Endothelial cell of umbilical vein (primary cell): ENCODE measurements at regions not wholly inside any gene's neighbourhood (a gene's known extent, or its start where the extent isn't known, plus 50 kb on each side); places are given as distances from the start of the nearest gene placed in this dataset.

Experiments used
- BruUV-seq: library from RNA; stranded (reverse); fragments of 400-500 nt; replicated peaks from 2 replicates; lab custom pipeline; 2021; lab: Mats Ljungman, UMichigan
- CTCF ChIA-PET: fragments of 300-600, 350-600 bp; sonication (Branson Sonifier 250); formaldehyde crosslinking; loops from one replicate; lab custom pipeline; 2021; ENCODE audit warnings: antibody characterized with exemption, inconsistent platforms; lab: Charles Lee
- POLR2A ChIA-PET: fragments of 300-600, 350-600 bp; sonication (Branson Sonifier 250); formaldehyde crosslinking; loops from one replicate; lab custom pipeline; 2021; ENCODE audit warnings: antibody characterized with exemption, inconsistent platforms; lab: Charles Lee
- DNase-seq: peaks from one replicate; pipeline ENCODE4 v3.0.0-alpha.2; 2011; ENCODE audit warnings: low read depth, low spot score
- FAIRE-seq: peaks from 2 replicates; lab custom pipeline; 2011; peaks lifted over from hg19 to GRCh38; lab: Jason Lieb, UNC
- H2AFZ ChIP-seq: 2 replicates; pipeline ENCODE4 v1.6.0; 2012; ENCODE audit warnings: low read depth, low read length, control low read depth, inconsistent platforms
- H3K27ac ChIP-seq: 2 replicates; pipeline ENCODE4 v1.5.1; 2011; ENCODE audit warnings: low read depth, mild to moderate bottlenecking, control low read depth, low read length, moderate library complexity; ENCODE audit not compliant: insufficient read depth
- H3K27me3 ChIP-seq, 2 experiments: 2 replicates each; pipeline versions ENCODE4 v1.6.0 to v1.6.1; 2011; ENCODE audit warnings: low read length in 2 of 2, mixed read lengths in 1 of 2; ENCODE audit not compliant: control insufficient read depth in 2 of 2, insufficient read depth in 2 of 2
- H3K36me3 ChIP-seq, 2 experiments: 2 replicates in 1 of 2; 3 replicates in 1 of 2; pipeline ENCODE4 v1.5.1; 2011; ENCODE audit warnings: low read length in 2 of 2, mild to moderate bottlenecking in 1 of 2, moderate library complexity in 1 of 2; ENCODE audit not compliant: control insufficient read depth in 2 of 2, insufficient read depth in 2 of 2; ENCODE audit errors: extremely low read depth in 1 of 2
- H3K4me1 ChIP-seq: 3 replicates; pipeline ENCODE4 v1.5.1; 2011; ENCODE audit warnings: mild to moderate bottlenecking, low read length; ENCODE audit not compliant: control insufficient read depth, insufficient read depth; ENCODE audit errors: extremely low read depth
- H3K4me2 ChIP-seq: 2 replicates; pipeline ENCODE4 v1.6.1; 2011; ENCODE audit warnings: low read length, control low read depth, mixed read lengths; ENCODE audit not compliant: insufficient read depth
- H3K4me3 ChIP-seq, 3 experiments: fragments of 200-600 bp in 1 of 3; sonication (generic), shearing (Covaris generic) in 1 of 3; replicated peaks in 1 of 3; 2 replicates each; pipeline ENCODE4 v1.5.1; 2011 to 2016; ENCODE audit warnings: control low read depth in 3 of 3, low read length in 3 of 3, mild to moderate bottlenecking in 2 of 3, inconsistent platforms in 1 of 3, low read depth in 1 of 3, moderate library complexity in 1 of 3; ENCODE audit not compliant: insufficient read depth in 1 of 3
- H3K79me2 ChIP-seq: 2 replicates; pipeline ENCODE4 v1.6.0; 2012; ENCODE audit warnings: low read length, inconsistent platforms; ENCODE audit not compliant: control insufficient read depth, insufficient read depth
- H3K9ac ChIP-seq: replicated peaks from 2 replicates; pipeline ENCODE3; 2011; ENCODE audit warnings: low read length, control low read depth; ENCODE audit not compliant: insufficient read depth; ENCODE audit errors: extremely low read depth
- H3K9me1 ChIP-seq: replicated peaks from 3 replicates; pipeline ENCODE4 v1.6.0; 2011; ENCODE audit warnings: mild to moderate bottlenecking, low read length; ENCODE audit not compliant: control insufficient read depth, insufficient read depth; ENCODE audit errors: extremely low read depth
- H3K9me3 ChIP-seq: replicated peaks from 2 replicates; pipeline ENCODE4 v1.5.1; 2012; ENCODE audit warnings: low read length, inconsistent platforms; ENCODE audit not compliant: control insufficient read depth, insufficient read depth
- H4K20me1 ChIP-seq: replicated peaks from 2 replicates; pipeline ENCODE3; 2011; ENCODE audit warnings: mild to moderate bottlenecking, low read length; ENCODE audit not compliant: control insufficient read depth, insufficient read depth; ENCODE audit errors: extremely low read depth
- EZH2 ChIP-seq: IDR thresholded peaks from 2 replicates; pipeline ENCODE4 v1.6.1; 2012; ENCODE audit warnings: borderline replicate concordance, low read depth, mild to moderate bottlenecking, moderate library complexity, low read length, inconsistent platforms; ENCODE audit not compliant: severe bottlenecking
- FOS ChIP-seq: IDR thresholded peaks from 2 replicates; pipeline ENCODE4 v1.6.1; 2011; ENCODE audit warnings: mild to moderate bottlenecking, low read length, moderate library complexity, borderline replicate concordance; ENCODE audit not compliant: insufficient read depth
- GATA2 ChIP-seq: IDR thresholded peaks from 2 replicates; pipeline ENCODE4 v1.7.0; 2011; ENCODE audit warnings: low read depth, mild to moderate bottlenecking, moderate library complexity, mixed read lengths, low read length; ENCODE audit not compliant: insufficient read length, insufficient read depth
- JUN ChIP-seq: IDR thresholded peaks from 2 replicates; pipeline ENCODE4 v1.6.1; 2011; ENCODE audit warnings: borderline replicate concordance, low read depth; ENCODE audit not compliant: insufficient read length, insufficient read depth
- MYC ChIP-seq: IDR thresholded peaks from one replicate; pipeline ENCODE4 v1.6.1; 2011; ENCODE audit warnings: mild to moderate bottlenecking, low read depth, low read length
- POLR2A ChIP-seq: IDR thresholded peaks from 2 replicates; pipeline ENCODE4 v1.6.1; 2012; ENCODE audit warnings: low read depth, mild to moderate bottlenecking, control low read depth, low read length
- POLR2AphosphoS5 ChIP-seq: IDR thresholded peaks from 2 replicates; pipeline ENCODE4 v1.6.1; 2012; ENCODE audit warnings: low read depth, mild to moderate bottlenecking, control low read depth, low read length, moderate library complexity; ENCODE audit not compliant: insufficient read depth
- dilution Hi-C: fragments of 300-500 bp; cut with MboI; formaldehyde crosslinking; loops from one replicate; pipeline ENCODE4 v1.15.0; 2019; ENCODE audit warnings: low sequenced_read_pairs; ENCODE audit not compliant: extremely low pct_ligation_motif_present
- intact Hi-C: fragments of 100-400 bp; cut with micrococcal nuclease; formaldehyde crosslinking; loops from one replicate; pipeline ENCODE4 v1.10.0; 2022
- TF ChIP-seq, protein P1 (sequence below), 2 donors: IDR thresholded peaks; 1 replicate in 1 of 2; 2 replicates in 1 of 2; pipeline ENCODE4 v1.5.1; 2011; ENCODE audit warnings: low read length in 2 of 2, mild to moderate bottlenecking in 2 of 2, moderate library complexity in 2 of 2, control low read depth in 1 of 2, inconsistent platforms in 1 of 2, low read depth in 1 of 2; ENCODE audit not compliant: insufficient read depth in 1 of 2; ENCODE audit errors: extremely low read depth in 1 of 2
- TF ChIP-seq, protein P2 (sequence below): IDR thresholded peaks from 2 replicates; pipeline ENCODE4 v1.6.1; 2011; ENCODE audit not compliant: insufficient read depth, insufficient read length

DNA sequence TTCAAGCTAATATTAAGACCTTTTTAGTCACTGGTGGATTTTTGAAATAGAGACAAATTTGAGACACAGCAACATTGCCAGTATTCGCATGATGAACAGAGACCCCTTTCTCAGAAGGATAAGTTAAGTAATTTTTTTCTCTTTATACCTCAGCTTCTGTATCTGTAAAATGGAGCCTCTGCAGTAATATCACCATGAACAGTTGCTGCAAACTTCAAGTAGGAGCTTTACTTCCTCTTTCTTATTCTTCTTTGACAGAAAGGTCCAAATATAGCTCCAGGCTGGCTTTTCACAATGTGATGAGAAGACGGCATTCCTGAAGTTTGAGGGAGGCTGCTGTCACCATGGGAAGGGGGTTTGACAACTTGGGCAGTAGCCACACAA, 158.7 kb downstream of the TDRD15 start:
- H3K4me2 ChIP-seq, result no peak overlapping the region
- H3K79me2 ChIP-seq, result no peaks in the 10 kb centered on the region
- no peaks in the 10 kb centered on the region for H4K20me1 ChIP-seq
- no peaks in the 10 kb centered on the region for H3K36me3 ChIP-seq
- H3K4me1 ChIP-seq, result no peaks in the 10 kb centered on the region
- dilution Hi-C loops (no loop called here), intact Hi-C loops (no loop called here)
- no peak overlapping the region for H3K4me3 ChIP-seq
- no TSS peak for BruUV-seq
- CTCF ChIA-PET, result no interaction called here
- H3K9me1 ChIP-seq, result no peaks in the 10 kb centered on the region
- H3K27me3 ChIP-seq, result no peaks in the 10 kb centered on the region
- no peak overlapping the region for H3K9ac ChIP-seq
- H3K27ac ChIP-seq, result no peak overlapping the region
- POLR2A ChIA-PET, result no interaction called here
- DNase-seq (no peak), FAIRE-seq (no peak)
- no peak for TF ChIP-seq POLR2AphosphoS5
- TF ChIP-seq EZH2, result no peak
- H2AFZ ChIP-seq, result no peak overlapping the region
- H3K9me3 ChIP-seq, result no peaks in the 10 kb centered on the region

GRCh38 chr2:21288299-21288698, 164.5 kb downstream of the TDRD15 start:
- Histone ChIP-seq H3K27me3 (no peaks in the 10 kb centered on the region), H3K4me3 (no peak overlapping the region), H3K9me1 (no peaks in the 10 kb centered on the region), H3K9ac (no peak overlapping the region), H3K27ac (no peak overlapping the region), H3K4me2 (no peak overlapping the region), H3K36me3 (no peaks in the 10 kb centered on the region), H3K9me3 (no peaks in the 10 kb centered on the region), H3K79me2 (no peaks in the 10 kb centered on the region), H3K4me1 (no peaks in the 10 kb centered on the region), H2AFZ (no peak overlapping the region), H4K20me1 (no peaks in the 10 kb centered on the region)
- CTCF ChIA-PET, result no interaction called here
- no peak for DNase-seq
- dilution Hi-C loops (no loop called here), intact Hi-C loops (no loop called here)
- BruUV-seq, result no TSS peak
- TF ChIP-seq FOS (no peak), POLR2A (no peak), MYC (no peak), JUN (no peak), EZH2 (no peak), GATA2 (no peak), POLR2AphosphoS5 (no peak)
- TF ChIP-seq, protein P1, sequence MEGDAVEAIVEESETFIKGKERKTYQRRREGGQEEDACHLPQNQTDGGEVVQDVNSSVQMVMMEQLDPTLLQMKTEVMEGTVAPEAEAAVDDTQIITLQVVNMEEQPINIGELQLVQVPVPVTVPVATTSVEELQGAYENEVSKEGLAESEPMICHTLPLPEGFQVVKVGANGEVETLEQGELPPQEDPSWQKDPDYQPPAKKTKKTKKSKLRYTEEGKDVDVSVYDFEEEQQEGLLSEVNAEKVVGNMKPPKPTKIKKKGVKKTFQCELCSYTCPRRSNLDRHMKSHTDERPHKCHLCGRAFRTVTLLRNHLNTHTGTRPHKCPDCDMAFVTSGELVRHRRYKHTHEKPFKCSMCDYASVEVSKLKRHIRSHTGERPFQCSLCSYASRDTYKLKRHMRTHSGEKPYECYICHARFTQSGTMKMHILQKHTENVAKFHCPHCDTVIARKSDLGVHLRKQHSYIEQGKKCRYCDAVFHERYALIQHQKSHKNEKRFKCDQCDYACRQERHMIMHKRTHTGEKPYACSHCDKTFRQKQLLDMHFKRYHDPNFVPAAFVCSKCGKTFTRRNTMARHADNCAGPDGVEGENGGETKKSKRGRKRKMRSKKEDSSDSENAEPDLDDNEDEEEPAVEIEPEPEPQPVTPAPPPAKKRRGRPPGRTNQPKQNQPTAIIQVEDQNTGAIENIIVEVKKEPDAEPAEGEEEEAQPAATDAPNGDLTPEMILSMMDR (IDR thresholded peaks at IDR 0.05; ENCODE audit: extremely low read depth in 1 of 2, insufficient read depth in 1 of 2, low read depth in 1 of 2, low read length in 2 of 2), result no peak
- TF ChIP-seq, protein P2, sequence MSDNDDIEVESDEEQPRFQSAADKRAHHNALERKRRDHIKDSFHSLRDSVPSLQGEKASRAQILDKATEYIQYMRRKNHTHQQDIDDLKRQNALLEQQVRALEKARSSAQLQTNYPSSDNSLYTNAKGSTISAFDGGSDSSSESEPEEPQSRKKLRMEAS, result no peak
- POLR2A ChIA-PET, result no interaction called here
- FAIRE-seq, result no peak
